ENCODE measurements at regions not wholly inside any gene's neighbourhood (a gene's known extent, or its start where the extent isn't known, plus 50 kb on each side); places are given as distances from the start of the nearest gene placed in this dataset.

GRCh38 chr13:105019073-105019472 lies 1516.4 kb downstream of the EFNB2 start:
- TF ChIP-seq EZH2 (IDR thresholded peaks at IDR 0.05) = no peak
- no peak for TF ChIP-seq POLR2AphosphoS5 (IDR thresholded peaks at IDR 0.05; ENCODE audit: borderline replicate concordance, low read depth, low read length)
- TF ChIP-seq FOXP2 (optimal IDR thresholded peaks at IDR 0.05; ENCODE audit: control extremely low read depth, extremely low read length, insufficient read depth) = no peak
- Histone ChIP-seq H3K36me3 (ENCODE audit: insufficient read depth, low read length) (no peaks in the 10 kb centered on the region), H3K9me3 (ENCODE audit: low read depth, low read length) (no peaks in the 10 kb centered on the region), H3K27ac (no peak overlapping the region), H3K9ac (ENCODE audit: insufficient read length) (no peak overlapping the region), H3K4me3 (no peak overlapping the region)
- no peak for DNase-seq (ENCODE audit: low read depth, low spot score)

DNA sequence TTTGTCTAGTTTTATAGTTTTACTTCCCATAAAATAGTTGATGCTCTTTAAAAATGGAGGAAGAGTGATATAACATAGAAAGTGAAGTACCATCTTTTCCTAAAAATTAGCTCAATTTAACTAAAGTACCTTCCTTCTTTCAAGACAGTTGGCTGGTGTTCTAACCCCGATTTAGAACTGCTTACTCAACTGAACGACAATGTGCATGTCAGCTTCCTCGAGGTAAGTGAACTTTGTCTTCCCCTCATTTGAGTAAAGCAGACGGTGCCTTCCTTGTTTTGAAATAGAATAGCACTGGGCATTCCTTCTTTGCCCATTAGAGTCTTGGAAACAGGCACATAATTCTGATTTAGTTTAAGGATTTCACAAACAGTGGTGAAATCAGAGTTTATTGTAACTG lies 1519.2 kb downstream of the EFNB2 start:
- no peak for TF ChIP-seq POLR2AphosphoS5 (IDR thresholded peaks at IDR 0.05; ENCODE audit: borderline replicate concordance, low read depth, low read length)
- no peak for TF ChIP-seq EZH2 (IDR thresholded peaks at IDR 0.05)
- TF ChIP-seq FOXP2 (optimal IDR thresholded peaks at IDR 0.05; ENCODE audit: control extremely low read depth, extremely low read length, insufficient read depth) = no peak

GRCh38 chr13:105008604-105009003 lies 1526.9 kb downstream of the EFNB2 start:
- Histone ChIP-seq H3K27ac (no peak overlapping the region), H3K9ac (ENCODE audit: insufficient read length) (no peak overlapping the region), H3K4me3 (no peak overlapping the region), H3K9me3 (ENCODE audit: low read depth, low read length) (no peaks in the 10 kb centered on the region), H3K36me3 (ENCODE audit: insufficient read depth, low read length) (no peaks in the 10 kb centered on the region)
- no peak for DNase-seq (ENCODE audit: low read depth, low spot score)
- TF ChIP-seq FOXP2 (optimal IDR thresholded peaks at IDR 0.05; ENCODE audit: control extremely low read depth, extremely low read length, insufficient read depth) = no peak
- no peak for TF ChIP-seq POLR2AphosphoS5 (IDR thresholded peaks at IDR 0.05; ENCODE audit: borderline replicate concordance, low read depth, low read length)
- TF ChIP-seq EZH2 (IDR thresholded peaks at IDR 0.05) = no peak

More for the DNA sequence above, 1519.2 kb downstream of the EFNB2 start:
- Histone ChIP-seq H3K36me3 (ENCODE audit: insufficient read depth, low read length) (no peaks in the 10 kb centered on the region), H3K9ac (ENCODE audit: insufficient read length) (no peak overlapping the region), H3K4me3 (no peak overlapping the region), H3K9me3 (ENCODE audit: low read depth, low read length) (no peaks in the 10 kb centered on the region), H3K27ac (no peak overlapping the region)
- no peak for DNase-seq (ENCODE audit: low read depth, low spot score)

DNA sequence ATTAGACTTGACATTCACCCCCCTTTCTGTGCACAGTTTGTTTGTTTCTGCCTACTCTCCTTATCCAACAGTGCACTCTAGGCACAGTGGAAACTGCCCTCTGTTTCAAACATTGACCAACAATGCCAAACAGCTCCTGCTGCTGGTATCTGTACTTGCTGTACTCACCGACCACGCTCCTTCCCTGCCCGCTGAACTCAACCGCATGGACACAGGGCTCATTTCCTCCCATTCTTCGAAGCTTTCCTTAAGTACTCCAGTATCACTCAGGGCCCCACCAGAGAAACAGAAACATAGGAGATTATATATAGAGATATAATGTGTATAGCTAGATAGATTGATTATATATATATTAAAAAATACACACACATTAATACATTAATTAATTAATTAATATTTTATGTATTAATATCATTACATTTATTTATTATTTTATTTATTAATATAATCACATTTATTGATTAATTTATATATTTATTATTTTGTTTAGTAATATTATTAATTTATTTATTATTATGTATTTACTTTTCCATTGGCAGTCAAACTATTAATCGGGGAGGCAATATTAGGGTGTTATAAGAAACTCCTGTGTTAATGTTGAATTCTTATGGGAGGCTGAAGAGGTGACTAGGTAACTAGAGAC lies 1528.2 kb downstream of the EFNB2 start:
- no peak for DNase-seq (ENCODE audit: low read depth, low spot score)
- Histone ChIP-seq H3K36me3 (ENCODE audit: insufficient read depth, low read length) (no peaks in the 10 kb centered on the region), H3K4me3 (no peak overlapping the region), H3K27ac (no peak overlapping the region), H3K9me3 (ENCODE audit: low read depth, low read length) (no peaks in the 10 kb centered on the region), H3K9ac (ENCODE audit: insufficient read length) (no peak overlapping the region)
- TF ChIP-seq POLR2AphosphoS5 (IDR thresholded peaks at IDR 0.05; ENCODE audit: borderline replicate concordance, low read depth, low read length) = no peak
- no peak for TF ChIP-seq FOXP2 (optimal IDR thresholded peaks at IDR 0.05; ENCODE audit: control extremely low read depth, extremely low read length, insufficient read depth)

DNA sequence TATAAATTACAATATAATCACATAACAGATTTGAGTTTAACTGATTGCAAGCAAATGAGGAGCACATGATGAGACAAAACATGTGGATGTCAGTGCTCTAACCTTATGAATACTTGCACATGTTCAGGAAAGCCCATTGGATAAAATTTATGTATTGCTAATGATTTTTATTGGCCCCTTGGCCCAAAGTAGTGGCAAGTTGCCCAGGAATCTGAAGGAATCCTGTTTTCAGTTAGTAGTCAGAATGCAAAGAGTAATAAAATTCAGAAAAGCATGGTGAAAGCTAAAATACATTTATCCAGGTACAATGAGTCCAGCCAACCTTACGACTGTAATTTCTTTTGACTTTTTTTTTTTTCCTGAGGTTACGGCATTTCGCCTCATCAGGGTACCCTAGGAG lies 1539.4 kb downstream of the EFNB2 start:
- Histone ChIP-seq H3K9ac (ENCODE audit: insufficient read length) (no peak overlapping the region), H3K27ac (no peak overlapping the region), H3K4me3 (no peak overlapping the region), H3K36me3 (ENCODE audit: insufficient read depth, low read length) (no peaks in the 10 kb centered on the region), H3K9me3 (ENCODE audit: low read depth, low read length) (no peaks in the 10 kb centered on the region)
- TF ChIP-seq FOXP2 (optimal IDR thresholded peaks at IDR 0.05; ENCODE audit: control extremely low read depth, extremely low read length, insufficient read depth) (no peak), EZH2 (IDR thresholded peaks at IDR 0.05) (no peak)
- no peak for DNase-seq (ENCODE audit: low read depth, low spot score)

GRCh38 chr13:104993708-104994107 lies 1541.8 kb downstream of the EFNB2 start:
- no peak overlapping the region for H3K9ac ChIP-seq (ENCODE audit: insufficient read length)
- TF ChIP-seq EZH2 (IDR thresholded peaks at IDR 0.05) (no peak), POLR2AphosphoS5 (IDR thresholded peaks at IDR 0.05; ENCODE audit: borderline replicate concordance, low read depth, low read length) (no peak), FOXP2 (optimal IDR thresholded peaks at IDR 0.05; ENCODE audit: control extremely low read depth, extremely low read length, insufficient read depth) (no peak)
- H3K4me3 ChIP-seq = no peak overlapping the region
- no peaks in the 10 kb centered on the region for H3K9me3 ChIP-seq (ENCODE audit: low read depth, low read length)
- DNase-seq (ENCODE audit: low read depth, low spot score) = no peak
- no peaks in the 10 kb centered on the region for H3K36me3 ChIP-seq (ENCODE audit: insufficient read depth, low read length)
- H3K27ac ChIP-seq = no peak overlapping the region

DNA sequence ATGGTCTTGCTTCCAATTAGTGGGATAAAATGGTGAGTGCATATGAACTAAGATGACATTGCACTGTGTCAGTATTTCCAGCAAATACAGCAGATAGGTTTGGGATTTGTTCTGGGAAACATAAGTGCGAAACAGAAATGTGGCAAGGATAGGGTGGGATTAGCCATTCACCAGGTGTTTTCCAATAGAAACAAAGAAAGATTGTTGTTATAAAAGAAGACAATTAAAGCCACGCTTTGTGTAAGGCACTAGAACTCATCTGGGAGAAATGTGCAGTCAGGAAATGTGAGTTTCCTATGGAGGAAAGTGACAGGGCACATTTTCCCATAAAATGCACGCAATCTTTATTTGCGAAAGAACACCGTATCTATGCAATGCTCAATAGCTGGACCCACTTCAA lies 1547.8 kb downstream of the EFNB2 start:
- no peak for TF ChIP-seq POLR2AphosphoS5 (IDR thresholded peaks at IDR 0.05; ENCODE audit: borderline replicate concordance, low read depth, low read length)
- no peak for TF ChIP-seq FOXP2 (optimal IDR thresholded peaks at IDR 0.05; ENCODE audit: control extremely low read depth, extremely low read length, insufficient read depth)
- Histone ChIP-seq H3K36me3 (ENCODE audit: insufficient read depth, low read length) (no peaks in the 10 kb centered on the region), H3K27ac (no peak overlapping the region), H3K9ac (ENCODE audit: insufficient read length) (no peak overlapping the region), H3K9me3 (ENCODE audit: low read depth, low read length) (no peaks in the 10 kb centered on the region), H3K4me3 (no peak overlapping the region)
- DNase-seq (ENCODE audit: low read depth, low spot score) = no peak

GRCh38 chr13:104984296-104984818 lies 1551.1 kb downstream of the EFNB2 start:
- H3K9ac ChIP-seq (ENCODE audit: insufficient read length) = no peak overlapping the region

DNA sequence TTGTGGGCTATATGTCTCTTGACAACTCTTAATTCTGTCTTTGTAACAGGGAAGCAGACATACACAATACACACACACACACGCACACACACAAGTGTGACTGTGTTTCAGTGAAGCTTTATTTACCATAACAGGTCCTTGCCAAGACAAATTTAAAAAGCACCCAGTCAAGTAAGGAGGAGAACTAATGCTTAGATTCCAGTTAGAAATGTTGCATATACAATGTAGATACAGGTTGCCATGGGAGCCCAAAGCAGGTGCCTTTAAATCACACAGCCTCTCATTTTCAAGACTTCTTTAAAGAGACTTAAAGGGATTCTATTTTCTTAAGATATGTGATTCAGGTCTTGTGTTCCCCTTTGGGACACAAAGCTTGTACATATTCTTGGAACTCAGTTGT lies 1551.9 kb downstream of the EFNB2 start:
- H3K9me3 ChIP-seq (ENCODE audit: low read depth, low read length) = no peaks in the 10 kb centered on the region
- DNase-seq (ENCODE audit: low read depth, low spot score) = no peak
- H3K4me3 ChIP-seq = no peak overlapping the region
- TF ChIP-seq EZH2 (IDR thresholded peaks at IDR 0.05) = no peak
- no peak for TF ChIP-seq POLR2AphosphoS5 (IDR thresholded peaks at IDR 0.05; ENCODE audit: borderline replicate concordance, low read depth, low read length)
- no peak for TF ChIP-seq FOXP2 (optimal IDR thresholded peaks at IDR 0.05; ENCODE audit: control extremely low read depth, extremely low read length, insufficient read depth)
- no peak overlapping the region for H3K27ac ChIP-seq
- H3K9ac ChIP-seq (ENCODE audit: insufficient read length) = no peak overlapping the region
- no peaks in the 10 kb centered on the region for H3K36me3 ChIP-seq (ENCODE audit: insufficient read depth, low read length)

More at GRCh38 chr13:104984296-104984818, 1551.1 kb downstream of the EFNB2 start:
- no peaks in the 10 kb centered on the region for H3K9me3 ChIP-seq (ENCODE audit: low read depth, low read length)
- TF ChIP-seq FOXP2 (optimal IDR thresholded peaks at IDR 0.05; ENCODE audit: control extremely low read depth, extremely low read length, insufficient read depth) = no peak
- no peak for TF ChIP-seq POLR2AphosphoS5 (IDR thresholded peaks at IDR 0.05; ENCODE audit: borderline replicate concordance, low read depth, low read length)
- TF ChIP-seq EZH2 (IDR thresholded peaks at IDR 0.05) = no peak
- no peak overlapping the region for H3K27ac ChIP-seq
- H3K4me3 ChIP-seq = peak overlapping the region; percentile 41
- H3K36me3 ChIP-seq (ENCODE audit: insufficient read depth, low read length) = no peaks in the 10 kb centered on the region
- DNase-seq (ENCODE audit: low read depth, low spot score) = peak; percentile 28

Measured in SK-N-MC (cell line).